Stimulated activated CD4-positive, alpha-beta T cell treated with anti-CD3 and anti-CD28 coated beads, Interleukin-4, amount 100 ng/mL, for 24 hours (primary cell): ENCODE measurements at regions not wholly inside any gene's neighbourhood (a gene's known extent, or its start where the extent isn't known, plus 50 kb on each side); places are given as distances from the start of the nearest gene placed in this dataset.
"Not testable (repeated sequence)": the region's sequence is repeated elsewhere in the genome, so short reads cannot be mapped to it uniquely, and the experiment has no call there.

Source experiments
- DNase-seq: peaks from one replicate; pipeline ENCODE4 v3.0.0-alpha.2; 2020

GRCh38 chr19:34871911-34872310, 54.8 kb upstream of the ZNF30 start:
- not testable (repeated sequence) for DNase-seq

DNA sequence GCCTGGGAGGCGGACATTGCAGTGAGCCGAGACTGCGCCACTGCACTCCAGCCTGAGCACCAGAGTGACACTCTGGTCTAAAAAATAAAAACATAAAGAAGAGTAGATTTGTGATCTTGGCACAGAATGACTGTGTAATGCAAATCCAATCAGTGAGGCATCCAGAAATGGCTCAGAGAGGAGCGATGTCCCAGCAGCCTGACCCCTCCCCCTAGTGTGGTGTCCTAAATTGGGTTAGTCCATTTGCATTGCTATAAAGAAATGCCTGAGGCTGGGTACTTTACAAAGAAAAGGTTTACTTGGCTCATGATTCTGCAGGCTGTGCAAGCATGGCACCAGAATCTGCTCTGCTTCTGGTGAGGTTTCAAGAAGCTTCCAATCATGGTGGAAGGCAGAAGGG, 59.1 kb upstream of the ZNF30 start:
- no peak for DNase-seq

DNA sequence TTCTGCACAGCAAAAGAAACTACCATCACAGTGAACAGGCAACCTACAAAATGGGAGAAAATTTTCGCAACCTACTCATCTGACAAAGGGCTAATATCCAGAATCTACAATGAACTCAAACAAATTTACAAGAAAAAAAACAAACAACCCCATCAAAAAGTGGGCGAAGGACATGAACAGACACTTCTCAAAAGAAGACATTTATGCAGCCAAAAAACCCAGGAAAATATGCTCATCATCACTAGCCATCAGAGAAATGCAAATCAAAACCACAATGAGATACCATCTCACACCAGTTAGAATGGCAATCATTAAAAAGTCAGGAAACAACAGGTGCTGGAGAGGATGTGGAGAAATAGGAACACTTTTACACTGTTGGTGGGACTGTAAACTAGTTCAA, 61.5 kb upstream of the ZNF30 start:
- not testable (repeated sequence) for DNase-seq

DNA sequence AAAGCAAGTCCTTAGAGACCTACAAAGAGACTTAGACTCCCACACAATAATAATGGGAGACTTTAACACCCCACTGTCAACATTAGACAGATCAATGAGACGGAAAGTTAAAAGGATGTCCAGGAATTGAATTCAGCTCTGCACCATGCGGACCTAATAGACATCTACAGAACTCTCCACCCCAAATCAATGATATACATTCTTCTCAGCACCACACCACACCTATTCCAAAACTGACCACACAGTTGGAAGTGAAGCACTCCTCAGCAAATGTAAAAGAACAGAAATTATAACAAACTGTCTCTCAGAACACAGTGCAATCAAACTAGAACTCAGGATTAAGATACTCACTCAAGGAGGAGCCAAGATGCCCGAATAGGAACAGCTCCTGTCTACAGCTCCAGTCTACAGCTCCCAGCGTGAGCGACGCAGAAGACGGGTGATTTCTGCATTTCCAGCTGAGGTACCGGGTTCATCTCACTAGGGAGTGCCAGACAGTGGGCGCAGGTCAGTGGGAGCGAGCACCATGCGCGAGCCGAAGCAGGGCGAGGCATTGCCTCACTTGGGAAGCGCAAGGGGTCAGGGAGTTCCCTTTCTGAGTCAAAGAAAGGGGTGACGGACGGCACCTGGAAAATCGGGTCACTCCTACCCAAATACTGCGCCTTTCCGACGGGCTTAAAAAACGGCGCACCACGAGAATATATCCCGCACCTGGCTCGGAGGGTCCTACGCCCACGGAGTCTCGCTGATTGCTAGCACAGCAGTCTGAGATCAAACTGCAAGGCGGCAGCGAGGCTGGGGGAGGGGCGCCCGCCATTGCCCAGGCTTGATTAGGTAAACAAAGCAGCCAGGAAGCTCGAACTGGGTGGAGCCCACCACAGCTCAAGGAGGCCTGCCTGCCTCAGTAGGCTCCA, 66.6 kb upstream of the ZNF30 start:
- DNase-seq = not testable (repeated sequence)

DNA sequence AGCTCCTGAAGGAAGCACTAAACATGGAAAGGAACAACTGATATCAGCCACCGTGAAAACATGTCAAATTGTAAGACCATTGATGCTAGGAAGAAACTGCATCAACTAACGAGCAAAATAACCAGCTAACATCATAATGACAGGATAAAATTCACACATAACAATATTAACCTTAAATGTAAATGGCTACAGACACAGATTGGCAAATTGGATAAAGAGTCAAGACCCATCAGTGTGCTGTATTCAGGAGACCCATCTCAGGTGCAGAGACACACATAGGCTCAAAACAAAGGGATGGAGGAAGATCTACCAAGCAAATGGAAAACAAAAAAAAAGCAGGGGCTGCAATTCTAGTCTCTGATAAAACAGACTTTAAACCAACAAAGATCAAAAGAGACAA, 67.4 kb upstream of the ZNF30 start:
- DNase-seq = not testable (repeated sequence)

DNA sequence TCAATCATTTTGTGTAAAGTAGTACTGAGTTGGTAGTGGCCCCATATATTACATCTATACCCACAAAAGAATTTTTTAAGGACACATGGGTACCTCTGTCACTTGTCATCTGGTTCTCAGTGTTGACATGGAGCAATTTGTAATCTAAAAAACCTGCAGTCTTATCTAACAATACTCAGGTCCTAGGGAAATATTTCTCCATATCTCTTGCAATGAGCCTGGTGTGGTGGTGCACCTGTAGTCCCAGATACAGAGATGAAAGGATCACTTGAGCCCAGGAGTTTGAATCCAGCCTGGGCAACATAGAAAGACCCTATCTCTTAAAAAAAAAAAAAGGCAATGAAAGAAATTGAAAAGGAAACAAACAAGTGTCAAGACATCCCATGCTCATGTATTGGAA, 70.7 kb upstream of the ZNF30 start:
- no peak for DNase-seq

DNA sequence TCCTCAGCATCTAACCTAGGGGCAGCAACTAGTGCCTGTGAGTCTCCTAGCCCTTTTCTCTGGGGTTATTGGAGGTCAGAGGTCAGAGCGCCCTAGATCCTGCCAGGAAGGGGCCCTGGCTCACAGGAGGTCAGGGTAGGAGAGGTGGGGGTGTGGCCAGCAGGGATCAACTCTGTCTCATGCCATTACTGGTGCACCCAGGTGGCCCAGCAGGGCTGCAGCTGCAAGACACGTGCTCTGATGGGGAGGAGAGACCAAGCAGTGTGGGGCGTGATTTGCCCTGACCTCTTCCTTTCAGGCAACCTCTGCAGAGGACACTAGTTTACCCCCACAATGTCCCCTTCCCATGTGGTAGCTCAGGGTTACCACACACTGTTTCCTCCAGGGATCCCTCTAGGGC, 73.3 kb upstream of the ZNF30 start:
- no peak for DNase-seq

DNA sequence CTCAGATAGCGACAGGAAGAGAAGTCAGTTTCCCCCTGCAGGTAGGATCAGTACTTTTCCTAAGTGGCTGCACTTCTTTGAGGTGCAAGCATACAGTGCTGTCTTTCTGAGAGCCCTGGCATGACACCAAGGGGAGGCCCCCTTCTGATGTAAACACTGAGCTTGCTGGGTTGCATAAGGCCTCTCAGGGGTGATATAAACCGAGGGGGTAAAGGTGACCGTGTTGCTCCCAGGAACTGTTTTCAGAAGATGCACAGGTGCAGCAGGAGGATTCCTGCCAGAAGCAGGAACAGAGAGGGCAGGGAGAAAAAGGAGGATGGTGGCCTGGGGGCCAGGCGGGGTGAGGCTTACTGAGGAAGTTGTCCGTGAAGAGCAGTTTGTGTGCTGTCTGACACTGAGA, 74.0 kb upstream of the ZNF30 start:
- no peak for DNase-seq

- DNase-seq = no peak
Observed at GRCh38 chr19:34851277-34851804, 75.4 kb upstream of the ZNF30 start.

- no peak for DNase-seq
Observed at GRCh38 chr19:34847393-34847792, 74.4 kb upstream of the ZNF599 start.

DNA sequence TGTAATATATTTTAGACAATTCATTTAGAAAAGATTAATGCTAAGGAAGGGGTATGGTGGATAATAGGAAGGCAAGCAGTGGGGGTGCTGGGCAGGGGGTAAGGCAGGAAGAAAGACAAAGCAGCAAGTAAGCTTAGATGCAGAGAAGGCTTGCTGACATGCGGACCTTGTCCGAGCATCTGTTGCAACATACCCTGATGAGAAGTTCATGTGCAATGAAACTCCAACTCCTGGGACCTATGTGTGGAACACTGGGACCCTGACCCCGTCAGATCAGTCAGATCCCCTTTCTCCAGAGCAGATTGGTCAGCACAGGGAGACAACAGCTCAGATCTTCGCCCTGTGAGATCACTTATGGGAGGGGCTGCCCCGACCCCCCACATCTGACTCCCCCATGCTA, 71.3 kb upstream of the ZNF599 start:
- DNase-seq = no peak

DNA sequence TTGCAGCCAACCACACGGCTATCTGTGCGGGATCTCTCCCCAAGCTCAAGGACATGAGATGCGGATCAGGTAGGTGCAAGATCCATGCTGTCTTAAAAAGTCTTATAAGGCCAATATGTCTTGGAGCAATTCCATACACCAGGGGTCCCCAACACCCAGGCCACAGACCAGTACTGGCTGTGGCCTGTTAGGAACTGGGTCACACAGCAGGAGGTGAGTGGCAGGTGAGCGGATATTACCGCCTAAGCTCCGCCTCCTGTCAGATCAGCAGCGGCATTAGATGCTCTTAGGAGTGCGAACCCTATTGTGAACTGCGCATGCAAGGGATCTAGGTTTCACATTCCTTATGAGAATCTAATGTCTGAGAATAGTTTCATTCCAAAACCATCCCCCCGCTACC, 68.8 kb upstream of the ZNF599 start:
- DNase-seq = no peak

GRCh38 chr19:34838753-34839431, 65.9 kb upstream of the ZNF599 start:
- DNase-seq = peak; percentile 15

GRCh38 chr19:34838248-34838647, 65.2 kb upstream of the ZNF599 start:
- no peak for DNase-seq

DNA sequence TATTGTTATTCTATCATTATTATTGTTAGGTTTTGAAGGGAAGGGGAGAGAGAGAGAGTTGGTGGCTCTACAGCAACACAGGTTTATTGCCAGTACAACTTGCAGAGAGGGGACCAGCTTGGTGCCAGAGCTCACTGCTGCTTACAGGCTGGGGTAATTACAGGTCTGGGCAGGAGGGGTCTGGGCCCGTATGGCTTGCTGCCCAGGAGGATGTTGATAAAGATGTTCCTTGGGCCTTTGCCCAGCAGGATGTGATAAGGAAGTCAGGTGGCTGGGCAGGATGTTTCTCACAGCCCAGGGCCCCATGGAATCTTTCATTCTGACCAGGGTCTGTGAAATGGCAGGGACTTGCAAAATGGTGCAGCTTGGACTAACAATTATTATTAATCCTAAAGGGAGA, 64.2 kb upstream of the ZNF599 start:
- no peak for DNase-seq

GRCh38 chr19:34835631-34836351, 62.8 kb upstream of the ZNF599 start:
- DNase-seq = no peak

DNA sequence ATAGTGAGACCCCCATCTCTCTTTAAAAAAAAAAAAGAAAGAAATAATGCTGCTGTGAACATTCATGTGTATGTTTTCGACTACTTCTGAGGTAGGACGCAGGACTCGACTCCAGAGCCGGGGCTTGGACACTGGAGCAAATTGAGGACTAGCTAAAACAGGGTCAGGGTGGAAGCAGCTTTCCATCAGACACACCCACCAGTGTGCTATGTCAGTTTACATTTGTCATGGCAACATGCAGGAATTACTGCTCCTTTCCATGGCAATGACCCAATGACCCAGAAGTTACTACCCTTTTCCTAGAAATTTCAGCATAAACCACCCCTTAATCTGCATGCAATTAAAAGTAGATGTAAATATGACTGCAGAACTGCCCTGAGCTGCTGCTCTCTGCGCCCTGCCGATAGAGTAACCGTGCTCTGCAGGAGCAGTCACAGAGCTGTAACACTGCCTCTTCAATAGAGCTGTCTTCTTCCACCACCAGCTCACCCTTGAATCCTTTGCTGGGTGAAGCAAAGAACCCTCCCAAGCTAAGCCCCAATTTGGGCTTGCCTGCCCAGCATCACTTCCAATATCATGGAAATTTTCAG, 61.6 kb upstream of the ZNF599 start:
- no peak for DNase-seq

DNA sequence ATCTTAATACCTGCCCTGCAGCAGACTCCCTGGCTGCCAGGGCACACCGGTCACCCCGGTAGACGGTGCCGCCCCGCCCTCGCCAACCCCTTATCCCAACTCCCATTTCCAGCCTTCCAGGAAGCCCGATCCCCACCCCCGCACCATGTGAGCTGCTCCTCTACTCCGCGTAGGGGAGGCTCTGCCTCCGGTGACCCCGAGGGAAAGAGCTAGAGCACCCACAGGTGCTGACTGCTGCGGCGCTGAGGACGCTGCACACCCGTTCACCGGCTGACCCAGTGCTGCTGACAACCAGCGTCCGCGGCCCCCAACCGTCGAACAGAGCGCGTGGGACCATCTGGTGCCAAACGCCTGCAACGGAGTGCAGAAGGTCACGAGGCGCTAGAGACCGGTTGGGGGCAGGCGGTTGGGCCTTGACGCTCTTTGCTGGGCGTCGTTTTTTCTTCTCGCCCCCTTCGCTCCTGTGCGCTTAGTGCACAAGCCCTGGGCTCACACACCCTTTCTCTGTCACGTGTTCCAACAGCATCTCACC, 59.6 kb upstream of the ZNF599 start:
- no peak for DNase-seq

- no peak for DNase-seq
Observed at GRCh38 chr19:34831714-34832113, 58.7 kb upstream of the ZNF599 start.

GRCh38 chr19:34828156-34828555, 55.1 kb upstream of the ZNF599 start:
- no peak for DNase-seq

DNA sequence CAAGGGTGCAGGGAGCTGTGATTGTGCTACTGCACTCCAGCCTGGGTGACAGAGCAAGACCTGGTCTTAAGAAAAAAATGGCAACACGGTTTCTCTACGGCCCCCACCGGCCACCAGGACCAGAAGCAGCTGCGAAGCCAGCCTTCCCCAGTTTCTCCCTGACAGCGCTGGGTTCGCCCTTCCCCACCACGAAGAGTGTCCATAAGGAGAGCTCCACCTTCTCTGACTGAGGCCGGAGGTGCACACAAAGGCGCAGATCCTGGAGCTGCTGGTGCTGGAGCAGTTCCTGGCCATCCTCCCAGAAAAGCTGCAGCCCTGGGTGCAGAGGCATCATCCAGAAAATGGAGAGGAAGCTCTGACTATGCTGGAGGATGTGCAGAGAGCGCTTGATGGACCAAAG, 52.2 kb upstream of the ZNF599 start:
- DNase-seq = no peak

- no peak for DNase-seq
Observed at GRCh38 chr19:34824686-34825085, 51.7 kb upstream of the ZNF599 start.
